ENCODE measurements at regions not wholly inside any gene's neighbourhood (a gene's known extent, or its start where the extent isn't known, plus 50 kb on each side); places are given as distances from the start of the nearest gene placed in this dataset.

DNA sequence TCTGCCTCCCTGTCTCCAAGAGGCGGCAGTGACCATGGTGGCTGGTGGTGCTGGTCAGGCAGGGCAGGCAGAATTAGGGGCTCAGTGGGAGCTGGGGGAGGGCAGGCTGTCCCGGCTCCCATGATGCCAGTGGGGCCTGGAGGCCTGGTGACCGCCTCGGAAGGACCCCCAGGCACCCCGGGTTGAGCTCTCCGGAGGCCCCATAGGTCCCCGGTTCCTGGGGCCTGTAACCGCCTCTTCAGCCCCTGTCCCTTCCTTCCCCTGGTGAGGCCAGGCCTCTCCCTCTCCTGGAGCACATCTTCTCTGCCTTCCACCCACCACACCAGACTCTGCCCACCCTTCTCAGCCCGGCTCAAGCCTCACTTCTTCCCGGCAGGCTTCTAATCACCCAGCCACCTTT lies 117.7 kb upstream of the GSC start:
- DNase-seq (ENCODE audit: low read depth in 1 of 2, low spot score in 2 of 2) (no peak), FAIRE-seq (no peak)
- 81% methylated on average over 7 of the region's 10 CpGs; no CpG with 5 or more reads in 1 of the 2 experiments for WGBS, 2 experiments (ENCODE audit: extremely low coverage in 1 of 2, insufficient coverage in 1 of 2, insufficient read length in 1 of 2, insufficient replicate concordance in 2 of 2, low coverage in 1 of 2, low lambda C conversion rate in 2 of 2, missing lambda C conversion rate in 1 of 2)
- H3K18ac ChIP-seq (ENCODE audit: extremely low read depth, low read length): no peak overlapping the region
- no peak overlapping the region for H3K4me3 ChIP-seq (ENCODE audit: extremely low read depth in 1 of 4, insufficient read depth in 2 of 4, low read depth in 3 of 4, low read length in 4 of 4)
- H3K4me2 ChIP-seq (ENCODE audit: insufficient read depth in 1 of 2, low read depth in 2 of 2, low read length in 2 of 2): no peak overlapping the region
- no peaks in the 10 kb centered on the region; a peak in 1 of 8 replicates for H3K36me3 ChIP-seq (ENCODE audit: control insufficient read depth in 2 of 4, insufficient read depth in 4 of 4, low read length in 3 of 4)
- no peak overlapping the region for H3K14ac ChIP-seq (ENCODE audit: insufficient read length)
- no peak overlapping the region for H4K91ac ChIP-seq (replicated peaks; ENCODE audit: insufficient read length, low read length)
- no peaks in the 10 kb centered on the region for H3K4me1 ChIP-seq (replicated peaks in 1 of 4; ENCODE audit: control insufficient read depth in 3 of 4, insufficient read depth in 4 of 4, low read length in 3 of 4)
- peaks cover 0 to 15% of the 10 kb centered on the region in 2 experiments for H4K20me1 ChIP-seq (replicated peaks in 1 of 2; ENCODE audit: control insufficient read depth in 1 of 2, insufficient read depth in 2 of 2, low read length in 2 of 2)
- H2BK5ac ChIP-seq (ENCODE audit: low read depth, low read length): no peak overlapping the region
- H2BK20ac ChIP-seq (ENCODE audit: low read length): no peak overlapping the region
- H3K27ac ChIP-seq (ENCODE audit: low read depth, low read length): no peak overlapping the region
- H3K56ac ChIP-seq (replicated peaks; ENCODE audit: insufficient read length, low read depth, low read length): no peak overlapping the region
- H3K4ac ChIP-seq (replicated peaks; ENCODE audit: insufficient read length, low read depth, low read length): no peak overlapping the region
- H2BK120ac ChIP-seq (replicated peaks; ENCODE audit: low read depth, low read length): no peak overlapping the region
- H3K79me1 ChIP-seq (ENCODE audit: low read depth, low read length): 0 out of 2 replicates have a peak, but pooled peaks cover 2% of the 10 kb centered on the region
- no peak for TF ChIP-seq RBBP5 (IDR thresholded peaks at IDR 0.05; ENCODE audit: borderline replicate concordance, low read depth, low read length)
- TF ChIP-seq RNF2 (IDR thresholded peaks at IDR 0.05; ENCODE audit: borderline replicate concordance, low read depth, low read length, missing control alignments, poor library complexity, severe bottlenecking): no peak
- no peak for TF ChIP-seq POU5F1 (IDR thresholded peaks at IDR 0.05; ENCODE audit: low read depth, low read length)
- no peak overlapping the region; a peak in 1 of 7 replicates for H3K9ac ChIP-seq (replicated peaks in 1 of 4; ENCODE audit: extremely low read depth in 1 of 4, low read depth in 3 of 4, low read length in 3 of 4)
- H3K27me3 ChIP-seq (replicated peaks in 1 of 4; ENCODE audit: control insufficient read depth in 3 of 4, extremely low read depth in 1 of 4, insufficient read depth in 3 of 4, low read length in 3 of 4): no peaks in the 10 kb centered on the region
- H2AFZ ChIP-seq (ENCODE audit: low read length): no peak overlapping the region
- H3K23ac ChIP-seq (ENCODE audit: insufficient read length): no peak overlapping the region
- no peak overlapping the region for H2BK15ac ChIP-seq (ENCODE audit: low read length)
- 0 out of 2 replicates have a peak overlapping the region, but pooled peaks have one; percentile 27 for H2BK12ac ChIP-seq (ENCODE audit: low read depth, low read length)
- CTCF ChIA-PET (ENCODE audit: partially characterized antibody): interaction anchor here (0.6 to 1.1 kb wide), 2 partner anchors 139 to 217 kb away, joined by 3 read pairs; no protein-coding TSS in a partner anchor
- no peak overlapping the region for H4K5ac ChIP-seq (ENCODE audit: insufficient read length, low read depth, low read length)
- POLR2A ChIA-PET (ENCODE audit: partially characterized antibody): no interaction called here
- peak overlapping the region; percentile 35; the same call in 1 of the 2 replicates for H4K8ac ChIP-seq (ENCODE audit: extremely low read depth, insufficient read depth, low read length)
- no peak overlapping the region for H2AK5ac ChIP-seq (ENCODE audit: low read depth, low read length)
- H3K23me2 ChIP-seq (ENCODE audit: low read depth, low read length): peaks cover 15% of the 10 kb centered on the region
- no peaks in the 10 kb centered on the region for H3K9me3 ChIP-seq (ENCODE audit: insufficient read depth in 2 of 2, low read depth in 1 of 2, low read length in 1 of 2)
- 0 out of 4 replicates have a peak, but pooled peaks cover 0 to 3% of the 10 kb centered on the region in 2 experiments for H3K79me2 ChIP-seq (ENCODE audit: control insufficient read depth in 1 of 2, insufficient read depth in 2 of 2, low read length in 2 of 2)

Measured in H1 (cell line).